K562 (cell line): ENCODE measurements at regions not wholly inside any gene's neighbourhood (a gene's known extent, or its start where the extent isn't known, plus 50 kb on each side); places are given as distances from the start of the nearest gene placed in this dataset.

Experiments
- ATAC-seq: fragments of 200-7000 bp; cut with Tn5 transposase; 3 replicates; pipeline ENCODE4 v1.9.1; 2020; ENCODE audit warnings: moderate library complexity
- BruUV-seq: library from RNA; stranded (reverse); fragments of 400-500 nt; replicated peaks from 2 replicates; lab custom pipeline; 2021; lab: Mats Ljungman, UMichigan
- CTCF ChIA-PET: fragments of 300-600 bp; formaldehyde crosslinking; extraction: SDS; loops from one replicate; lab custom pipeline; 2021; ENCODE audit warnings: low intra/inter-chr PET ratio; lab: Yijun Ruan, JAX
- POLR2A ChIA-PET: fragments of 300-600, 350-650 bp; sonication (Branson Sonifier 250); formaldehyde crosslinking; extraction: SDS; loops from one replicate; lab custom pipeline; 2021; ENCODE audit warnings: antibody characterized with exemption, inconsistent platforms; lab: Yijun Ruan, JAX
- DNase-seq, 4 experiments: peaks; one replicate each; pipeline versions ENCODE4 v3.0.0 to v3.0.0-alpha.2; 2011 to 2018; ENCODE audit warnings: low spot score in 3 of 4, mixed read lengths in 3 of 4; ENCODE audit errors: extremely low read depth in 1 of 4
- FAIRE-seq: peaks from 2 replicates; lab custom pipeline; 2011; peaks lifted over from hg19 to GRCh38; lab: Jason Lieb, UNC
- H2AFZ ChIP-seq: 2 replicates; pipeline ENCODE4 v1.6.0; 2011; ENCODE audit warnings: low read depth, low read length, control low read depth, inconsistent platforms
- H3K27ac ChIP-seq: fragments of 200-600 bp; 3 replicates; pipeline ENCODE4 v1.8.0; 2011; ENCODE audit warnings: low read depth, mild to moderate bottlenecking, control low read depth, inconsistent platforms, low read length, moderate library complexity, mixed read lengths; ENCODE audit errors: extremely low read depth
- H3K27me3 ChIP-seq, 2 experiments: fragments of 300-600 bp in 1 of 2; 2 replicates in 1 of 2; 3 replicates in 1 of 2; pipeline versions ENCODE4 v1.6.0 to v1.8.0; 2011; ENCODE audit warnings: inconsistent platforms in 2 of 2, low read length in 2 of 2, mild to moderate bottlenecking in 1 of 2, mixed read lengths in 1 of 2, moderate library complexity in 1 of 2; ENCODE audit not compliant: control insufficient read depth in 2 of 2, insufficient read depth in 2 of 2
- H3K36me3 ChIP-seq: fragments of 300-600 bp; 3 replicates; pipeline ENCODE4 v1.8.0; 2011; ENCODE audit warnings: mild to moderate bottlenecking, low read length, inconsistent platforms; ENCODE audit not compliant: control insufficient read depth, insufficient read depth
- H3K4me1 ChIP-seq, 2 experiments: fragments of 200-600 bp in 1 of 2; replicated peaks in 1 of 2; 2 replicates in 1 of 2; 3 replicates in 1 of 2; pipeline versions ENCODE4 v1.5.1 to v1.8.0; 2011; ENCODE audit warnings: inconsistent platforms in 2 of 2, low read length in 2 of 2, mild to moderate bottlenecking in 1 of 2, mixed read lengths in 1 of 2, moderate library complexity in 1 of 2; ENCODE audit not compliant: control insufficient read depth in 2 of 2, insufficient read depth in 2 of 2
- H3K4me2 ChIP-seq: 2 replicates; pipeline ENCODE4 v1.6.1; 2011; ENCODE audit warnings: low read length, control low read depth, inconsistent platforms, mixed read lengths; ENCODE audit not compliant: insufficient read depth
- H3K4me3 ChIP-seq: fragments of 200-600 bp; sonication (generic), shearing (Covaris generic); 2 replicates; pipeline ENCODE4 v1.5.1; 2016; ENCODE audit warnings: control low read depth, inconsistent platforms
- H3K79me2 ChIP-seq: fragments of 200-600 bp; 3 replicates; pipeline ENCODE4 v1.8.0; 2011; ENCODE audit warnings: low read length, inconsistent platforms; ENCODE audit not compliant: control insufficient read depth, insufficient read depth
- H3K9ac ChIP-seq, 2 experiments: 2 replicates each; pipeline versions ENCODE4 v1.6.0 to v1.6.1; 2011; ENCODE audit warnings: low read depth in 2 of 2, low read length in 2 of 2, control low read depth in 1 of 2, inconsistent platforms in 1 of 2, mild to moderate bottlenecking in 1 of 2, mixed read lengths in 1 of 2; ENCODE audit not compliant: insufficient read depth in 1 of 2
- H3K9me1 ChIP-seq: one replicate; pipeline ENCODE4 v1.6.0; 2011; ENCODE audit warnings: inconsistent platforms, mild to moderate bottlenecking, low read length, moderate library complexity; ENCODE audit not compliant: control insufficient read depth, insufficient read depth
- H3K9me3 ChIP-seq: replicated peaks from 2 replicates; pipeline ENCODE4 v1.5.1; 2011; ENCODE audit warnings: low read depth, low read length, inconsistent platforms; ENCODE audit not compliant: control insufficient read depth, insufficient read depth
- H4K20me1 ChIP-seq: replicated peaks from 2 replicates; pipeline ENCODE4 v1.6.1; 2011; ENCODE audit warnings: low read length, inconsistent platforms, mixed read lengths; ENCODE audit not compliant: control insufficient read depth, insufficient read depth
- BHLHE40 ChIP-seq: IDR thresholded peaks from 2 replicates; pipeline ENCODE4 v1.6.1; 2011; ENCODE audit warnings: low read length, improper control_type of control experiment
- CC2D1A ChIP-seq: fragments of 450-650 bp; IDR thresholded peaks from 2 replicates; pipeline ENCODE4 v1.6.1; 2017; ENCODE audit warnings: mild to moderate bottlenecking
- CREB5 ChIP-seq: fragments of 250-450 bp; sonication (Bioruptor Pico); IDR thresholded peaks from 2 replicates; pipeline ENCODE4 v1.5.0; 2020; ENCODE audit warnings: mild to moderate bottlenecking
- HNRNPH1 ChIP-seq: fragments of 200-400 bp; formaldehyde crosslinking; optimal IDR thresholded peaks from 2 replicates; pipeline ENCODE3; 2017; ENCODE audit warnings: low read depth, mild to moderate bottlenecking, low read length, moderate library complexity
- NCOR1 ChIP-seq: fragments of 450-650 bp; IDR thresholded peaks from 2 replicates; pipeline ENCODE4 v1.6.1; 2016; ENCODE audit warnings: mild to moderate bottlenecking, moderate library complexity
- POU5F1 ChIP-seq: fragments of 150-350 bp; IDR thresholded peaks from 2 replicates; pipeline ENCODE4 v1.6.1; 2014; ENCODE audit warnings: borderline replicate concordance, low read length, low read depth, mild to moderate bottlenecking; ENCODE audit not compliant: partially characterized antibody
- RBM25 ChIP-seq: fragments of 200-400 bp; formaldehyde crosslinking; IDR thresholded peaks from 2 replicates; pipeline ENCODE4 v1.6.1; 2018; ENCODE audit warnings: low read length, low read depth, moderate library complexity; ENCODE audit not compliant: severe bottlenecking
- SIX5 ChIP-seq, 2 experiments: IDR thresholded peaks; 2 replicates each; pipeline ENCODE4 v1.6.1; 2011; ENCODE audit warnings: low read length in 2 of 2, borderline replicate concordance in 1 of 2, low read depth in 1 of 2, mild to moderate bottlenecking in 1 of 2, moderate library complexity in 1 of 2; ENCODE audit not compliant: insufficient read depth in 1 of 2
- SNAPC5 ChIP-seq: fragments of 250-450 bp; sonication (Bioruptor Pico); IDR thresholded peaks from 2 replicates; pipeline ENCODE4 v1.8.0; 2021; ENCODE audit warnings: moderate library complexity, mild to moderate bottlenecking, inconsistent platforms
- TFE3 ChIP-seq: fragments of 450-650 bp; formaldehyde crosslinking; IDR thresholded peaks from 2 replicates; pipeline ENCODE4 v1.4.0; 2020; ENCODE audit warnings: mild to moderate bottlenecking, mixed read lengths
- TOE1 ChIP-seq, 2 experiments: fragments of 450-650 bp in 1 of 2; sonication (generic) in 1 of 2; formaldehyde crosslinking in 1 of 2; IDR thresholded peaks; 2 replicates each; pipeline versions ENCODE4 v1.7.1 to v1.8.0; 2016 to 2022; ENCODE audit warnings: borderline replicate concordance in 2 of 2, mild to moderate bottlenecking in 2 of 2, antibody characterized with exemption in 1 of 2, inconsistent platforms in 1 of 2, low read depth in 1 of 2, missing genetic modification reagents in 1 of 2, moderate library complexity in 1 of 2
- XRCC5 ChIP-seq: fragments of 200-400 bp; formaldehyde crosslinking; IDR thresholded peaks from 2 replicates; pipeline ENCODE4 v1.6.1; 2017; ENCODE audit warnings: low read depth, mild to moderate bottlenecking, low read length
- ZC3H8 ChIP-seq: fragments of 450-650 bp; IDR thresholded peaks from 2 replicates; pipeline ENCODE4 v1.6.1; 2017
- ZNF77 ChIP-seq: fragments of 250-450 bp; sonication (Bioruptor Pico); IDR thresholded peaks from 2 replicates; pipeline ENCODE4 v1.5.0; 2020
- ZZZ3 ChIP-seq: fragments of 450-650 bp; IDR thresholded peaks from 2 replicates; pipeline ENCODE4 v1.6.1; 2016; ENCODE audit warnings: antibody characterized with exemption, mild to moderate bottlenecking, moderate library complexity
- WGBS: fragments of 100-300 bp; shearing (Covaris generic); methylation state at CpG from one replicate; pipeline ENCODE4 v1.1.6; 2016; ENCODE audit warnings: low coverage, mixed read lengths; ENCODE audit not compliant: insufficient coverage; ENCODE audit errors: missing lambda C conversion rate; 5-methylcytosine and 5-hydroxymethylcytosine counted together
- in situ Hi-C: fragments of 300-500 bp; cut with MboI; formaldehyde crosslinking; loops from 4 replicates; pipeline ENCODE4 v1.15.0; 2018; ENCODE audit warnings: inconsistent platforms, mixed read lengths
- intact Hi-C: fragments of 100-400 bp; cut with micrococcal nuclease; formaldehyde crosslinking; loops from 2 replicates; pipeline ENCODE4 v1.14.2; 2022

GRCh38 chr2:59502981-59503380 lies 1050.5 kb downstream of the BCL11A start:
- TF ChIP-seq ZZZ3 (no peak), TFE3 (CRISPR knock-in tag) (peak; percentile 63)
- Histone ChIP-seq H3K9me1 (no peaks in the 10 kb centered on the region), H4K20me1 (no peaks in the 10 kb centered on the region), H3K36me3 (no peaks in the 10 kb centered on the region), H3K4me2 (no peak overlapping the region), H2AFZ (no peak overlapping the region), H3K27me3 (no peaks in the 10 kb centered on the region), H3K4me3 (no peak overlapping the region), H3K9ac (no peak overlapping the region), H3K27ac (no peak overlapping the region), H3K9me3 (no peaks in the 10 kb centered on the region), H3K79me2 (no peaks in the 10 kb centered on the region), H3K4me1 (no peaks in the 10 kb centered on the region)
- ChIA-PET CTCF (no interaction called here), POLR2A (no interaction called here)
- no peak for FAIRE-seq
- ATAC-seq: no peak
- no peak for DNase-seq
- intact Hi-C loops (no loop called here), in situ Hi-C loops (no loop called here)
- no TSS peak for BruUV-seq

GRCh38 chr2:59490994-59491393 lies 1062.5 kb downstream of the BCL11A start:
- Histone ChIP-seq H3K9ac (no peak overlapping the region), H3K27me3 (no peaks in the 10 kb centered on the region), H4K20me1 (no peaks in the 10 kb centered on the region), H3K27ac (no peak overlapping the region), H3K79me2 (no peaks in the 10 kb centered on the region), H3K4me2 (no peak overlapping the region), H3K9me3 (no peaks in the 10 kb centered on the region), H3K4me1 (no peaks in the 10 kb centered on the region), H3K4me3 (no peak overlapping the region), H3K9me1 (no peaks in the 10 kb centered on the region), H3K36me3 (no peaks in the 10 kb centered on the region), H2AFZ (no peak overlapping the region)
- ChIA-PET POLR2A (no interaction called here), CTCF (no interaction called here)
- intact Hi-C loops: no loop called here
- no peak for DNase-seq
- in situ Hi-C loops: no loop called here
- no TSS peak for BruUV-seq
- no peak for ATAC-seq
- FAIRE-seq: no peak
- 3% methylated on average over 2 of the region's 2 CpGs for whole genome bisulfite sequencing
- TF ChIP-seq CREB5 (CRISPR knock-in tag) (no peak), TOE1 (IDR thresholded peaks at IDR 0.05; ENCODE audit: borderline replicate concordance) (no peak), TOE1 (CRISPR knock-in tag; IDR thresholded peaks at IDR 0.05; ENCODE audit: borderline replicate concordance, low read depth) (no peak), XRCC5 (no peak), SNAPC5 (CRISPR knock-in tag) (no peak), HNRNPH1 (no peak), SIX5 (IDR thresholded peaks at IDR 0.05; ENCODE audit: borderline replicate concordance in 1 of 2, insufficient read depth in 1 of 2, low read depth in 1 of 2, low read length in 2 of 2) (no peak), ZC3H8 (no peak), POU5F1 (no peak), RBM25 (no peak), ZNF77 (no peak), NCOR1 (no peak), CC2D1A (no peak), BHLHE40 (no peak)
